Ectodermal cell (in vitro differentiated cells): ENCODE measurements at regions not wholly inside any gene's neighbourhood (a gene's known extent, or its start where the extent isn't known, plus 50 kb on each side); places are given as distances from the start of the nearest gene placed in this dataset.
"Not testable (repeated sequence)": the region's sequence is repeated elsewhere in the genome, so short reads cannot be mapped to it uniquely, and the experiment has no call there.

ENCODE experiments used
- H3K27ac ChIP-seq: 2 replicates; pipeline ENCODE4 v1.7.0; 2013; ENCODE audit warnings: mild to moderate bottlenecking, low read depth, low read length; ENCODE audit not compliant: insufficient read depth, poor library complexity, severe bottlenecking
- H3K27me3 ChIP-seq: 2 replicates; pipeline ENCODE4 v1.7.0; 2013; ENCODE audit warnings: mild to moderate bottlenecking, low read length; ENCODE audit not compliant: insufficient read depth, control insufficient read depth, poor library complexity, severe bottlenecking
- H3K36me3 ChIP-seq: one replicate; pipeline ENCODE4 v1.7.0; 2013; ENCODE audit warnings: low read length; ENCODE audit not compliant: control insufficient read depth, insufficient read depth
- H3K4me1 ChIP-seq: one replicate; pipeline ENCODE4 v1.7.0; 2013; ENCODE audit warnings: low read length; ENCODE audit not compliant: control insufficient read depth, insufficient read depth
- H3K4me3 ChIP-seq: 2 replicates; pipeline ENCODE4 v1.7.0; 2013; ENCODE audit warnings: low read depth, low read length, control low read depth; ENCODE audit not compliant: insufficient read depth
- H3K9me3 ChIP-seq: 2 replicates; pipeline ENCODE4 v1.7.0; 2013; ENCODE audit warnings: mild to moderate bottlenecking, low read length, moderate library complexity; ENCODE audit not compliant: control insufficient read depth
- WGBS, 2 experiments: methylation state at CpG; one replicate each; pipeline ENCODE4 v1.1.7; 2013; ENCODE audit warnings: missing lambda C conversion rate in 2 of 2; 5-methylcytosine and 5-hydroxymethylcytosine counted together

GRCh38 chr7:67621704-67622103 lies 625.1 kb downstream of the TYW1 start:
- Histone ChIP-seq H3K36me3 (no peaks in the 10 kb centered on the region), H3K27me3 (no peaks in the 10 kb centered on the region), H3K27ac (no peak overlapping the region), H3K4me3 (no peak overlapping the region), H3K9me3 (no peaks in the 10 kb centered on the region), H3K4me1 (no peaks in the 10 kb centered on the region)
- 63 to 70% methylated on average over 3 of the region's 3 CpGs for WGBS, 2 experiments

GRCh38 chr7:67625257-67625737 lies 628.7 kb downstream of the TYW1 start:
- no peaks in the 10 kb centered on the region for H3K9me3 ChIP-seq
- no peak overlapping the region for H3K27ac ChIP-seq
- WGBS, 2 experiments, result 11 to 13% methylated on average over 15 of the region's 15 CpGs
- H3K4me3 ChIP-seq, result no peak overlapping the region
- no peaks in the 10 kb centered on the region for H3K36me3 ChIP-seq
- no peaks in the 10 kb centered on the region for H3K27me3 ChIP-seq
- no peaks in the 10 kb centered on the region for H3K4me1 ChIP-seq

- H3K4me3 ChIP-seq, result no peak overlapping the region
- WGBS, 2 experiments, result 90 to 91% methylated on average over 15 of the region's 15 CpGs
- H3K27ac ChIP-seq, result no peak overlapping the region
- H3K4me1 ChIP-seq, result peaks cover 8% of the 10 kb centered on the region
- no peaks in the 10 kb centered on the region for H3K27me3 ChIP-seq
- H3K36me3 ChIP-seq, result no peaks in the 10 kb centered on the region
- no peaks in the 10 kb centered on the region for H3K9me3 ChIP-seq
These were observed 634.8 kb downstream of the TYW1 start for GRCh38 chr7:67631476-67631875.

- H3K27ac ChIP-seq, result no peak overlapping the region
- WGBS, 2 experiments, result 97 to 99% methylated on average over 2 of the region's 2 CpGs
- peaks cover 8% of the 10 kb centered on the region for H3K4me1 ChIP-seq
- H3K4me3 ChIP-seq, result no peak overlapping the region
- H3K27me3 ChIP-seq, result no peaks in the 10 kb centered on the region
- no peaks in the 10 kb centered on the region for H3K9me3 ChIP-seq
- H3K36me3 ChIP-seq, result no peaks in the 10 kb centered on the region
These were observed 638.6 kb downstream of the TYW1 start for GRCh38 chr7:67635271-67635670.

- Histone ChIP-seq H3K27me3 (no peaks in the 10 kb centered on the region), H3K9me3 (no peaks in the 10 kb centered on the region), H3K36me3 (no peaks in the 10 kb centered on the region), H3K4me1 (no peaks in the 10 kb centered on the region), H3K4me3 (no peak overlapping the region), H3K27ac (no peak overlapping the region)
- WGBS, 2 experiments, result 72 to 75% methylated on average over 6 of the region's 6 CpGs
These were observed 639.9 kb downstream of the TYW1 start for GRCh38 chr7:67636348-67637022.

GRCh38 chr7:67637023-67637358 lies 640.4 kb downstream of the TYW1 start:
- 58 to 62% methylated on average over 2 of the region's 2 CpGs for WGBS, 2 experiments
- H3K27me3 ChIP-seq, result no peaks in the 10 kb centered on the region

GRCh38 chr7:67642542-67642941 lies 645.9 kb downstream of the TYW1 start:
- H3K36me3 ChIP-seq, H3K27ac ChIP-seq, H3K4me3 ChIP-seq, H3K9me3 ChIP-seq, H3K4me1 ChIP-seq, H3K27me3 ChIP-seq: not testable (repeated sequence)
- WGBS, 2 experiments, result 95 to 97% methylated on average over 3 of the region's 3 CpGs

More at GRCh38 chr7:67637023-67637358, 640.4 kb downstream of the TYW1 start:
- H3K36me3 ChIP-seq, result no peaks in the 10 kb centered on the region
- H3K4me3 ChIP-seq, result no peak overlapping the region
- H3K4me1 ChIP-seq, result no peaks in the 10 kb centered on the region
- H3K27ac ChIP-seq, result no peak overlapping the region
- H3K9me3 ChIP-seq, result no peaks in the 10 kb centered on the region

GRCh38 chr7:67644151-67644550 lies 647.5 kb downstream of the TYW1 start:
- Histone ChIP-seq H3K36me3 (no peaks in the 10 kb centered on the region), H3K27me3 (no peaks in the 10 kb centered on the region), H3K4me3 (no peak overlapping the region), H3K4me1 (no peaks in the 10 kb centered on the region), H3K9me3 (no peaks in the 10 kb centered on the region), H3K27ac (no peak overlapping the region)
- 82 to 85% methylated on average over 3 of the region's 3 CpGs for WGBS, 2 experiments

- H3K4me3 ChIP-seq, result no peak overlapping the region
- no peaks in the 10 kb centered on the region for H3K4me1 ChIP-seq
- H3K27me3 ChIP-seq, result no peaks in the 10 kb centered on the region
- 100% methylated on average over 1 to 2 of the region's 2 CpGs for WGBS, 2 experiments
- no peak overlapping the region for H3K27ac ChIP-seq
- no peaks in the 10 kb centered on the region for H3K36me3 ChIP-seq
- no peaks in the 10 kb centered on the region for H3K9me3 ChIP-seq
These were observed 656.3 kb downstream of the TYW1 start for GRCh38 chr7:67652937-67653336.

- Histone ChIP-seq H3K4me3 (no peak overlapping the region), H3K36me3 (no peaks in the 10 kb centered on the region), H3K27me3 (no peaks in the 10 kb centered on the region), H3K4me1 (no peaks in the 10 kb centered on the region), H3K9me3 (no peaks in the 10 kb centered on the region), H3K27ac (no peak overlapping the region)
- 69 to 74% methylated on average over 3 of the region's 3 CpGs for WGBS, 2 experiments
These were observed 657.3 kb downstream of the TYW1 start for GRCh38 chr7:67653856-67654454.
